NCI-H524 treated with DMSO at 0.1 percent for 48 hours (cell line): ENCODE measurements at regions not wholly inside any gene's neighbourhood (a gene's known extent, or its start where the extent isn't known, plus 50 kb on each side); places are given as distances from the start of the nearest gene placed in this dataset.

ENCODE experiments used
- DNase-seq: peaks from one replicate; lab custom pipeline; 2025; lab: John Stamatoyannopoulos, UW

DNA sequence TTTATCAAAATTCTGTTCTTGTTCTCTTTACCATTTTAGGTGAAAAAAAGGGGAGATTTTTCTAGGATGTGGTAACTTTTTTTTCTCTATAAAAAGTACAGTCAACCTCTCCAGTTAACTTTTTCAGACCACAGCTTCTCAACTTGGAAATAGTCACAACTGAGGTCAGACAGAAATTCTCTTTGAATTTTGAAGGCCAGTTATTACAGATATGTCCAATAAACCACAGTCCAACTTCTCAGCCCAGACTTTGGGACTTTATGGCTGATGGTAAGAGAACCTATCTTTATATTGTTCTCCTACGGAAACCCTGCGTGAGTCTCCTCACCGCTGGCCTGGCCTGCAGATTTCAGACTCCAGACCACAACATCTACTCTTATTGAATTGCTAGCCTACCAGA, 176.7 kb downstream of the DACT1 start:
- DNase-seq: no peak

DNA sequence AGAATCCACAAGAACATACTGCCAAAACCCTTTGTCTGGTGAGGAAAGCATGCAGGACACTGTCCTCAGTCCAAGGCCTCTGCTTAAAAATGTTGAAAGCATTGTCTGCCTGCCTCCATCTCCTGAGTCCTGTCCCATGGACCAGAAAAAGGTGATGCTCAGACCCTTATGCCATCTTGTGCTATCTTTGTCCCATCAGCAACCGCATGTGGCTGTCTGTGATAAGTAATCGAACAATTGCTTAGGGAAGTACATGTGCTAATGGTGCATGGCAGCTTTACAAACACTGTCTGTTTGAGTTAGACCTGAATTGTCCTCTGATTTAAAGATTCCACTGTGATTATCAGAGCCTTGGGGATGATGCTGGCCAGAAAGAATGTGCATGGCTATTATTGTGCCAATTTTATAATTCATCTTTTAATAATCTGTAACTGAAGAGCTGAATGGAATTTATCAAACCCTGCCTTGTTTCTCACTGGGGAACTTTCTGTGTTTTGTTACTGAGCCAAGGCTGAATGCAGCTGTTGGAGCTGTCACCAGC, 177.5 kb downstream of the DACT1 start:
- DNase-seq: no peak

DNA sequence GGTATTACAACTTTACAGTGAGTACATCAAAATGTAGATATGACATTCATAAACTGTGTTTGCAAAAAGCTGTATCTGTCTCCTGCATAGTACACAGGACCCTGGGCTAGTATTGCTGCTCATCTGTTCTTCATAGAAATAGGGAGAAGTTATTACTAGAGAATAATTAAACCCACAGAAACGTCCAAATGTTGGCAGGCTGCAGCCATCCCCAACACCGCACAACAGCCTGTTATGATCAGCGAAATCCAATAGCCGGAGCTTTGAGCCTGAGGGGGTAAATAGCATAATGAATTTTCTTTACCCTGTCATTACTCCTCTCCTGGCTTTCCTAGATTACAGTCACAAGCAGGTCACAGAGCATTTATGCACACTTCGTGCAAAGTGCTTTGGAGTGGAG, 178.0 kb downstream of the DACT1 start:
- no peak for DNase-seq

DNA sequence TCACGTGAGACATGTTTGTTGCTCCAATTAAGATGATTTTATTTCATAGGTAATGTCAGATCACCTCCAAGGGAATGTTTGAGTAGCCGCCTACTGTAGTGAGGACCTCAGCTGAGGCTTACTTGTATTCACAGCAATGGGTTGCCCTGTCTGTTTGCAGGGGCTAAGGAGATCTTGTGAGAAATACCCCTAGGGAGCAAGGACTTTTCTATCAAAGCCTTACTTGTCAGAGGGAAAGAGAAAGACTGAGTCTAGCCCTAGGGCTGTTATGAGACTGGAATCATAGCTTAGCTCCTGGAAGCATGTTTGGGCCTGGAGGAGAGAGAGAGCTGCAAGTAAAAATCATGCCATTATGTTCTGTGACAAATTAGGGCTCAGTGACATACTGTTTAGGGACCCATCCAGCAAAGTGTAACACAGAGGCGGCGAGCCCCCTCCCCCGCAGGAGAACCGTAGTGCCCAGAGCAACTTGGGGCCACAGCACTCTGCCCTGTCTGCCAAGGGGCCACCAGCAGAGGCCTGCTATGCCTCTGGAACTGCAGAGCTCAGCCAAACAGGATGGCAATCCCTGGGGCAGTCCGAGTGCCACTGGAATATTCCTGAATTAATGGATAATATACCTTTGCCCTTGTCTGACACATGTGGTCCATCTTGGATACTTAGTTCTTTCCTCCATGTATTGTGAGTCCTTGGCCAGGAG, 178.8 kb downstream of the DACT1 start:
- no peak for DNase-seq

DNA sequence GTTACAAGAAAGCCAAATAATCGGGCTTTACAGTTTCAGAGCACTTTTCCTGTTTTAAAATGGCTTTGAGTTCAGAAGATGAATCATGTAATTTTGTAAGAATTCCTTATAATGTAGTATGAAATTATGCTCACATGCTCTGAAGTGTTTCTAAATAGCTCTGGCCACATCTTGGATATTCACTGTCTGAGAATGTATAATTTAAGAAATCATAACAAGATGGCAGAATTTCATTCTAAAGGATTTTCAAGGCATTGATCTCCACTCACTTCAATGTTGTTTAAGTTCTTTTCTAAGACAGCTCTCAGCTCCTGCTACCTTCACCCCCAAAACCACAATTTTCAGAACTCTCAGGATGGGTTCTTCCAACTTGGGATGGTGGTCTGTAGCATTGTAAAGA, 180.1 kb downstream of the DACT1 start:
- no peak for DNase-seq

DNA sequence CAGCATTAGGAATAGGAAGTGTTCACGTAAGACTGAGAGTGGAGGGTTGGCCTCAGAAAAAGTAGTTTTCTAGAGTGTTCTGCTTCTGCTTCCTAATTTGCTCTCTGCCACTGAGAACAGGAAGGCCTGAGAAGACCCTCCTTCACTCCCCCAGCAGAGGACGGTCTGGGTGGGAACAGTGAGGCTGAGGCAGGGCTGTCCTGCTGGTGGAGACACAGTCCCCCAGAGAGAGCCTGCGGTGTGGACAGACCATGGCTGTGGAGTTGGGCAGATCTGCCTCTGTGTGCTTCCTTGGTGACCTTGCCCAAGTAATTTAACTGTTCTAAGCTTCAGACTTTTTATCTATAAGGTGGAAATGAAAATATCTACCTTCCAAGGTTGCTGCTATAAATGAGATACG, 182.3 kb downstream of the DACT1 start:
- no peak for DNase-seq

DNA sequence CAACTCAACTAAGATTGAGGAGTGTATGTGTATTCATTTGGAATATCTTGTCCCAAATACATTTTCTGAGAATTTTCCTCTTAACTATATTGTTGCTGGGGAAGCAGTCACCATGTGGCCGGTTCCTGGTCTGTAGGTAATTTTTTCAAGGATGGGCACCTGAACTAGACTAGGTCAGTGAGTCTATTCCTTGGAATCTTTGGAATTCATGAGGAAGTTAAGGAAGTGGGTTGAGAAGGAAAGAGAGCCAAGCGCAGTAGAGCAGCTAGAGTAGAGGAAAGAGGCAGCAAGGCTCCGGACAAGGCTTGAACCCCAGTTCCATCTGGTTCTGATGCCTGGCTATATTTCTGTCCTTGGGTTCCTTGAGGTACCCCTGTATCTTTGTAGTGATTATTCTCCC, 183.7 kb downstream of the DACT1 start:
- DNase-seq: no peak

DNA sequence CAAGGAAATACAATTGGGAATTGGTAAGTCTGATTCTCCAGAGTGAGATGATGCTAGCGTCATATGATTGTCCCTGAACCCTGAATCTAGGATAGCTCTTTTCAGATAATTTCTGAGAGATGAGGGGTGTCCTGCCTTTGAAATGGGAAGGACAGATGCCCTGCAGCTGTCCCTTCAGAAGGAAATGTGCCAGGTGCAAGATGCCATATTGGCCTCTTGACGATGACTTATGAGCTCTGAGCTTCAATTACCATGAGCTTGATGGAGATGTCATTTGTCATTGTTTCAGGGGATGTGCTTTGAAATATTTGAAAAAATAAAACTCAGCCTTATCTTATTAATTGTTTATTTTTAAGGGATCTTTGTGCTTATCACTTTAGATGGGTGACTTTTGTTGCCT, 185.1 kb downstream of the DACT1 start:
- peak; percentile 99 for DNase-seq

DNA sequence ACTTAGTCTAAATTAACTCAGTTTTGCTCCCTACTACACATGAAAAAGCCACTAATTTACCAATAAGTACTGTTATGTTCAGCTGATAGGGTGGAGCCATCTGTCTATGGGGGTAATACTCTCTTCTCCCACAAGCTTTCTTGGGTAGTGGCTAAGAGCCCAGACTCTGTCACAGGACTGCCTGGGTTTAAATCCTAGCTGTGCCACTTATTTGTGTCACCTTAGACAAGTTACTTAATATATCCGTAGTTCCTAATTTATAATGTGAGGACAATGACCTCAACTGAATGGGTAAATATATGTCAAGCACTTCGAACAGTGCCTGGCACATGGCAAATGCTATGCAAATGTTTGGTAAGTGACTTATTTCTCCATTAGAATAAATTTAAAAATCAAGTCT, 185.6 kb downstream of the DACT1 start:
- peak; percentile 99 for DNase-seq

DNA sequence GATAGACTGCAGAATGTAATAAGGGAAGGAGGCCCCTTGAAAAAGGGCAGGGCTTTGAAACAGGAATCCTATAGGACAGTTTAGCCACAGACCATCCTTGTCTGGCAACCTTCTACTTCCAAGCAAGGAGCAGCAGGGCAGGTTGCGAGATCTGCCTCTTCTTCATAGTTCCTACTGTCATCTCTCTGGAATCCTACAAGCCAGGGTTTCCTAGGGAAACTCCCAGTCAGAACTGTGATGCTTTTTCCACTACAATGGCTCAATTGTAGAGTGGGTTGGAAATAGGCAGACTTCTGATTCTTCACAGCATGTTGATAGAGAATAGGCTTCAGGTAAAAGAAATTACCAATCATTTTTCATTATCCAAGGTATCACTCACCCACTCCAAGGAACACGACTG, 186.3 kb downstream of the DACT1 start:
- DNase-seq: peak; percentile 54

DNA sequence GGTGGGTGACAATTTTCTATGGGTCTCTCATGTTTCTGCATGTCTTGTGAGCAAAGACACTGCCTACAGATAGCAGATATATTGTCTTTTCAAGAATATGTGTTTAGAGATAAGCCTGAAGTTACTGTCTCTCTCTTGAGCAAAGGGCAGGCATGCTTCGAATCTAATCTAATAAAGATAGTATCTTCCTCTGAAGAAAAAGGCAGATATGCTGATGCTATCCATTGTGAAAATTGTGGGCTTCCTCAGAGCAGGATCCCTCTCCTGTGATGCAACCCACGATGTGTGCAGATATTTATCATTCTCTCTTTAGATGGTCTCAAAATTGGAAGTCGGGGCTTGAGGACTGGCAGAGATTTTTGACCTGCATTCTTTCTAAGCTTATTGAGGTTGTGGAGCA, 187.0 kb downstream of the DACT1 start:
- DNase-seq: no peak

DNA sequence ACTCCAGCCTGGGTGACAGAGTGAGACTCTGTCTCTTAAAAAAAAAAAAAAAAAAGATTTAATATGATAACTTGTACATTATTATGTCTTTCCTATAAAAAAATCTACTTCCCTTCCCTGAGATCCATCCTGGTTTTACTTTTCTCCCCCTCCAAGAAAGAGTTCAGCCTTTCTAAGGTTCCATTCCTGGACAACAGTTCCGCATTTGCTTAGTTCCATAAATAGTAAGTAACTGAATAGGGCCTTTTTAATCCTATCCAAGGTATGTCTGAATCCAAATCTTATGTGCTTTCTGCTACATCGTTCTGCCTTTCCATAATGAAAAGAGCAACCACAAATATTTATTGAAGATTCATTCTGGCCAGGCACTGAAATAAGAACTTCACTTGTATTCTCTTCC, 187.8 kb downstream of the DACT1 start:
- no peak for DNase-seq

DNA sequence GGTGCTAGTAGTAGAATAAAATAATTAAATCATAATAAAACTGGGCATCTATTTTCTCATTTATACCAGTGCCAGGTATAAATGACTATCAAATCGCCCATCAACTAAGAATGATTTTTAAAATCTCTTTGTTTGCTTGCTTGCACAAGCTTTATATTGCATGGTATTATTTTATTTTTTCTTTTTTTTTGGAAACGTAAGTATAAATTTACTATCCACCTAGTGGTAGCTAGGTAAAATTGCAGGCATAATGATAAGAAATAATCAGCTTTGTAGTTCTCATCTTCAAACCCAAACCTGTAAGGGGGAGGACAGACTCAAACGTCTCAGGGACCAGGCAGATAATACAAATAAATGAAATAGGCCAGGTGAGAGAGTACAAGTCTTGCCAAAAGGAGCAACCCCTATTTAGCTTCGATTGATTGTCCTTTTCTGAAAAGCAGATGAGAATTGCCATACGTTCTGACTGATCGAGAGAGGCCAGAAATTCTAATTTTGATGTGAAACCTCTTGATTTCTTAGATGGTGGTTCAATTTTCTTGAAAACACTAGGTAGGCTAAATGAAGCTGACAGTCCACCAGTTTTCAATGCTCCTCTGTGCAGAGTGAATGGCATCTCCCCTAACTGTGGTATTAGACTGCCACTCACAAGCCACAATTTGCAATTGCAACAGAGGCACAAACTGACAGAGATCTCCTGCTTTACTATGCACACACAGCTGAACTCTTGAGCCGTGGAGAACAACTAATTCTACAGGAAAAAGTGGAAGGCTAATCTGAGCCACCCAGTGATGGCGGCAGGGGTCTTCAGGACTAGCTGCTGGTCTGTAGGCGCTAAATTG, 189.3 kb downstream of the DACT1 start:
- no peak for DNase-seq

DNA sequence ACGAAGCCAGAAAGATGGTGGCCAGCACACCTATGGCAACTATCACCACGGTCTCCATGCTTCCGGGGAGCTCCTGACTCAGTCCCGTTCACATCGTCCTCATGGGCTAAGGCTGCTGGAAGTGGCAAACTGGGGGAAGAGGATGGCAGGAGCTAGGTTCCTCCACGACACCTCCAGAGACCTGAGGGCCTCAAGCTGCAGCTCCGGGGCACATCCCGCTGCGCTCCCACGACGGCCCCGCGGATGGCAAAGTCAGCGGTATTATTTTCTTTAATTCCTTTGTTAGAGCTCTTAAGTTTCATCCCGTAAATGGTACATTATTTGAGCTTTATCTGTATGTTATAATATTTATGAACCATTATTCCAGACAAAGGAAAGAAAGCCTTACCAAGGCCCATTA, 190.5 kb downstream of the DACT1 start:
- no peak for DNase-seq

DNA sequence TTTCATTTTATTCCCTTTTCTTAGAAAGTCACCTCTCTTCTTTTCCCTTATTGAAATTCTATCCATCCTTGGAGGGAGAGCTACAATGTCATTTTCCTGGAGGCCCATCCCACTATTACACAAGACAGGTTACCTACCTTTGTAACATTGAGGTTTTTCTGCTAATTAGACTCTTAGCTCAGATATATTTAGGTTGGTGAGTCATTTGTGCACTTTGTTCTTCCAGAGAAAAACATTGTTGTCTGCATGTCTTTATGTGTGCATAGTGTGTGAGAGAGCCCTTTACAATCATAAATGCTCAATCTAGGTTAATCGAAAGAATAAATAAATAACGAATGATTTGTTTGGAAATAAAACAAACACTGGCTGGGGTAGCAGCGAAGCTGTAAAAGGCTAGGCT, 191.8 kb downstream of the DACT1 start:
- no peak for DNase-seq

DNA sequence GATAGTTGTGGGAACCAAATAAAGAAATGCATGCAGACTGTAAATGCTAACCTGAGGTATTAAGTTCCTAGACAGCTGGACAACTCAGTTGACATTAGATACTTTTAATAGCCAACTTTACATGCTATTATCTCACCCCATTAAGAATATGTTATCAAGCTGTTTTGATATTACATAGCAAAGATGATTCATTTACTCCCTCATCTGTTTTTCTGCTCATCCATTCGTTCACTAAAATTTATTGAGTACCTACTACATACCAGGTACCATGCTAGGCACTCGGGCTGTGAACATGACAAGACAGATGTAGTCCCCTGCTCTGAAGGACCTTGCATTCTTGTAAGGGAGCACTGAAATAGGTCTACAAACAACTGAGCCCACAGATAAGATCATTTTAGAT, 192.4 kb downstream of the DACT1 start:
- DNase-seq: peak; percentile 96

DNA sequence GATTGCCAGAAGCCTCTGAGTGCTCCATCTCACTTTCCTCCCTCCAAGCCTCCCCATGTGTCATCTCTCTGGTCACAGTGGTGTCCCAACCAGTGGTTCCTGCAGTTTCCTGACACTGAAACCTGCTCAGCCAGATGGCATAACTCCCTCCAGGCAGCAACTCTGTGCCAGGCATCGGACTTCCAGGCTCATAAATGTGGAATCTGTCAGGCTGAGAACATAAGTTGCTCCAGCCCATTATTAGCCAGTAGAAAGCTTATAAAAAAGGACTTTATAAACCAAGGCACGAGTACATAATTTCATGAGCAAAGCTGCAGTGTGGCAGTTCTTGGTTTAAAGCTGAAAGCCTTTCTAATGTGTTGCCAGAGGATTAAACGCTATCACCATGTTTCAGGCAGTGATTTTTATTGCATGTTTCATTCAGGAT, 194.3 kb downstream of the DACT1 start:
- DNase-seq: peak; percentile 99

DNA sequence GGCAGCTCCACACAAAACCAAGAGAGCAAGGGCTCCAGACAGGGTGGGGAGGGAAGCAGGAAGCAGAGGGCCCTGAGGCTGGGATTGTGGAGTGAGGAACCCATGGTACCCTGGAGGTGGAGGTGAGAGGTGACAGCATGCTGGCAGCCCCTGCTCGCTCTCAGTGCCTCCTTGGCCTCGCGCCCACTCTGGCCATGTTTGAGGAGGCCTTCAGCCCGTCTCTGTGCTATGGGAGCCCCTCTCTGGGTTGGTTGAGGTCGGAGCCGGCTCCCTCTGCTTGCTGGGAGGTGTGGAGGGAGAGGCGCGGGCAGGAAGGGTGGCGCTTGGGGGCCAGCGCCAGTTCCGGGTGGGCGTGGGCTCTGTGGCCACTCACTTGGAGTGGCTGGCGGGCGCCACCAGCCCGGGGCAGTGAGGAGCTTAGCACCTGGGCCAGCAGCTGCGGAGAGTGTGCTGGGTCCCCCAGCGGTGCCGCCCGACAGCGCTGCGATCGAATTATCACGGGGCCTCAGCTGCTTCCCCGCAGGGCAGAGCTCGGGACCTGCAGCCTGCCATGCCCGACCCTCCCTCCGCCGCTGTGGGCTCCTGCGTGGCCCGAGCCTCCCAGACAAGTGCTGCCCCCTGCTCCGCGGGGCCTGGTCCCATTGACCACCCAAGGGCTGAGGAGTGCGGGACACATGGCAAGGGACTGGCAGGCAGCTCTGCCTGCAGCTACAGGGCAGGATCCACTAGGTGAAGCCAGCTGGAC, 196.0 kb downstream of the DACT1 start:
- DNase-seq: no peak

DNA sequence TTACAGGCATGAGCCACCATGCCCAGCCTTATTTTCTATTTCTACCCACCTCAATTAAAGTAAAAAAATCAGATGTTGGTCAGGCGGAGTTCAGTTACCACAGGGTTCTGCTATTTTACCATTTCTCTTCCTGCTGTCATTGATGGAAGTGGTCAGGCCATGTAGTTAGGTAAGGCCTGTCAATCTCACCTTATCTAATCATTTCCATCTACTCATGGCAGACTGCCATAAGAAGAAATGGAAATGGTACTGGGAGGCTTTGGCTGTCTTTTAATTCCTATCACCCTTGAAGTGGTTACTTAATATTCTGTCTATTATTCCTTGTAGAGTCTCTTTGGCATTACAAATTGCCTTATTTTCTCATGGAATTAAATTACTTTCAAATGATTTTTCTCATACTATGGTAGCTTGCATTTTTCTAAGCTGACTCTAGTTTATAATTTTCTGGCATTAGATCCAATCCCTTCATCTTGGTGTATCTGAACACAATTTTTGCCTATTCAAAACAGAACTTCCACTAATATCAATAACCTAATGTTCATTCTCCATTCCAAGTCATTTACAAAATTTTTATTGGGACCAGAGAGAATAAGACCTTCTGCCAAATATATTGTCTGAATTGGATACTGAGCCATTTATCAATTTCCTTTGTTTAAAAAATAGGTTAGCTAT, 198.7 kb downstream of the DACT1 start:
- DNase-seq: no peak

DNA sequence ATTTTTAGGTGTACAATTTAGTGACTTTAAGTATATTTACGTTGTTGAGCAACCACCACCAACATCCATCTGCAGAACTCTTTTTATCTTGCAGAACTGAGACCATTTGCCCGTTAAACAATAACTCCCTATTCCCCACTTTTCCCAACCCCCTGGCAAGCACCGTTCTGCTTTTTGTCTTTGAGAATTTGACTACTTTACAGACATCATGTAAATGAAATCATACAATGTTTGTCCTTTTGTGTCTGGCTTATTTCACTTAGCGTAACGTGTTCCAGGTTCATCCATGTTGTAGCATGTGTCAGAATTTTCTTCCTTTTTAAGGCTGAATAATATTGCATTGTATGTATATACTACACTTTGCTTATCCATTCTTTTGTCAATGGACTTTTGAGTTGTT, 201.5 kb downstream of the DACT1 start:
- no peak for DNase-seq

DNA sequence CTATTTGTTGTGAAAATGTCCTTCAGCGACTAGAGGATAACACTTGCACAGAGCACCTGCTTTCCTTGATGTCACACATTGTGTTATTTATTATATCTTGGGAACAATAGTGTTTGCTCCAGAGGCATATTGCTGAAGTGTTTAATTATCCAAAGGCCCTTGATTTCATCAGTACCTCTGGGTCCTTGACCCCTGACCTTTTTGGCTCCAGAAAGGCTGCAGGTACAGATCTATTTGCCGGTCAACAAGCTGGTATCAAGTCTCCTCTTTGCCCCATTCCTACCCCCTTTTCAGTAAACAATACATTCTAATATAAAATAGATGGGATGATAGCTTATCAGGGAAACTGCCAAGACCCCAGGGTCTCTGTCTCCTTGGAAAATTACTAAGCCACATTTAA, 206.8 kb downstream of the DACT1 start:
- DNase-seq: no peak
